ENCODE measurements at regions not wholly inside any gene's neighbourhood (a gene's known extent, or its start where the extent isn't known, plus 50 kb on each side); places are given as distances from the start of the nearest gene placed in this dataset.

- H3K4me1 Mint-ChIP-seq (ENCODE audit: low read depth), result no peaks in the 10 kb centered on the region
- H3K36me3 Mint-ChIP-seq (ENCODE audit: low read depth), result no peaks in the 10 kb centered on the region
- H3K27me3 Mint-ChIP-seq (ENCODE audit: low read depth), result no peaks in the 10 kb centered on the region
- no peak overlapping the region for H3K27ac Mint-ChIP-seq
- no peaks in the 10 kb centered on the region for H3K9me3 Mint-ChIP-seq
- H3K4me3 Mint-ChIP-seq, result no peak overlapping the region
Measured at GRCh38 chr1:195373856-195374255, 1234.4 kb downstream of the KCNT2 start.

GRCh38 chr1:195345149-195345548 is 1263.1 kb downstream of the KCNT2 start:
- Mint-ChIP-seq H3K27me3 (ENCODE audit: low read depth) (no peaks in the 10 kb centered on the region), H3K9me3 (no peaks in the 10 kb centered on the region), H3K36me3 (ENCODE audit: low read depth) (no peaks in the 10 kb centered on the region), H3K27ac (no peak overlapping the region), H3K4me1 (ENCODE audit: low read depth) (no peaks in the 10 kb centered on the region), H3K4me3 (no peak overlapping the region)

- Mint-ChIP-seq H3K4me1 (ENCODE audit: low read depth) (no peaks in the 10 kb centered on the region), H3K36me3 (ENCODE audit: low read depth) (no peaks in the 10 kb centered on the region), H3K9me3 (no peaks in the 10 kb centered on the region), H3K4me3 (no peak overlapping the region), H3K27me3 (ENCODE audit: low read depth) (no peaks in the 10 kb centered on the region), H3K27ac (no peak overlapping the region)
Measured at GRCh38 chr1:195337646-195338045, 1270.6 kb downstream of the KCNT2 start.

GRCh38 chr1:195336812-195337211 is 1271.4 kb downstream of the KCNT2 start:
- H3K36me3 Mint-ChIP-seq (ENCODE audit: low read depth), result no peaks in the 10 kb centered on the region
- no peaks in the 10 kb centered on the region for H3K27me3 Mint-ChIP-seq (ENCODE audit: low read depth)
- no peak overlapping the region for H3K27ac Mint-ChIP-seq
- H3K4me1 Mint-ChIP-seq (ENCODE audit: low read depth), result no peaks in the 10 kb centered on the region
- no peak overlapping the region for H3K4me3 Mint-ChIP-seq
- no peaks in the 10 kb centered on the region for H3K9me3 Mint-ChIP-seq

- Mint-ChIP-seq H3K27me3 (ENCODE audit: low read depth) (no peaks in the 10 kb centered on the region), H3K27ac (no peak overlapping the region), H3K4me3 (no peak overlapping the region), H3K36me3 (ENCODE audit: low read depth) (no peaks in the 10 kb centered on the region), H3K9me3 (no peaks in the 10 kb centered on the region), H3K4me1 (ENCODE audit: low read depth) (no peaks in the 10 kb centered on the region)
Measured at GRCh38 chr1:195335541-195335940, 1272.7 kb downstream of the KCNT2 start.

- no peaks in the 10 kb centered on the region for H3K36me3 Mint-ChIP-seq (ENCODE audit: low read depth)
- no peaks in the 10 kb centered on the region for H3K27me3 Mint-ChIP-seq (ENCODE audit: low read depth)
- no peak overlapping the region for H3K4me3 Mint-ChIP-seq
- no peaks in the 10 kb centered on the region for H3K9me3 Mint-ChIP-seq
- no peak overlapping the region for H3K27ac Mint-ChIP-seq
- H3K4me1 Mint-ChIP-seq (ENCODE audit: low read depth), result no peaks in the 10 kb centered on the region
Measured at GRCh38 chr1:195332102-195332501, 1276.1 kb downstream of the KCNT2 start.

GRCh38 chr1:195328681-195329080 is 1279.6 kb downstream of the KCNT2 start:
- no peak overlapping the region for H3K27ac Mint-ChIP-seq
- H3K27me3 Mint-ChIP-seq (ENCODE audit: low read depth), result no peaks in the 10 kb centered on the region
- no peaks in the 10 kb centered on the region for H3K9me3 Mint-ChIP-seq
- H3K4me3 Mint-ChIP-seq, result no peak overlapping the region
- no peaks in the 10 kb centered on the region for H3K36me3 Mint-ChIP-seq (ENCODE audit: low read depth)
- H3K4me1 Mint-ChIP-seq (ENCODE audit: low read depth), result no peaks in the 10 kb centered on the region

- H3K27me3 Mint-ChIP-seq (ENCODE audit: low read depth), result no peaks in the 10 kb centered on the region
- H3K4me1 Mint-ChIP-seq (ENCODE audit: low read depth), result no peaks in the 10 kb centered on the region
- no peak overlapping the region for H3K4me3 Mint-ChIP-seq
- H3K9me3 Mint-ChIP-seq, result no peaks in the 10 kb centered on the region
- no peak overlapping the region for H3K27ac Mint-ChIP-seq
- H3K36me3 Mint-ChIP-seq (ENCODE audit: low read depth), result no peaks in the 10 kb centered on the region
Measured at GRCh38 chr1:195328102-195328501, 1280.1 kb downstream of the KCNT2 start.

GRCh38 chr1:195327361-195327760 is 1280.9 kb downstream of the KCNT2 start:
- Mint-ChIP-seq H3K9me3 (no peaks in the 10 kb centered on the region), H3K27me3 (ENCODE audit: low read depth) (no peaks in the 10 kb centered on the region), H3K36me3 (ENCODE audit: low read depth) (no peaks in the 10 kb centered on the region)

GRCh38 chr1:195326325-195326724 is 1281.9 kb downstream of the KCNT2 start:
- H3K9me3 Mint-ChIP-seq, result no peaks in the 10 kb centered on the region
- no peaks in the 10 kb centered on the region for H3K27me3 Mint-ChIP-seq (ENCODE audit: low read depth)
- no peaks in the 10 kb centered on the region for H3K4me1 Mint-ChIP-seq (ENCODE audit: low read depth)
- no peak overlapping the region for H3K4me3 Mint-ChIP-seq
- no peak overlapping the region for H3K27ac Mint-ChIP-seq
- no peaks in the 10 kb centered on the region for H3K36me3 Mint-ChIP-seq (ENCODE audit: low read depth)

More at GRCh38 chr1:195327361-195327760, 1280.9 kb downstream of the KCNT2 start:
- Mint-ChIP-seq H3K4me1 (ENCODE audit: low read depth) (no peaks in the 10 kb centered on the region), H3K27ac (no peak overlapping the region), H3K4me3 (no peak overlapping the region)

- Mint-ChIP-seq H3K36me3 (ENCODE audit: low read depth) (no peaks in the 10 kb centered on the region), H3K27me3 (ENCODE audit: low read depth) (no peaks in the 10 kb centered on the region), H3K4me1 (ENCODE audit: low read depth) (no peaks in the 10 kb centered on the region), H3K27ac (no peak overlapping the region), H3K4me3 (no peak overlapping the region), H3K9me3 (no peaks in the 10 kb centered on the region)
Measured at GRCh38 chr1:195325181-195325580, 1283.1 kb downstream of the KCNT2 start.

GRCh38 chr1:195306281-195306680 is 1302.0 kb downstream of the KCNT2 start:
- H3K36me3 Mint-ChIP-seq (ENCODE audit: low read depth), result no peaks in the 10 kb centered on the region
- no peaks in the 10 kb centered on the region for H3K27me3 Mint-ChIP-seq (ENCODE audit: low read depth)
- H3K27ac Mint-ChIP-seq, result no peak overlapping the region
- no peaks in the 10 kb centered on the region for H3K4me1 Mint-ChIP-seq (ENCODE audit: low read depth)
- no peaks in the 10 kb centered on the region for H3K9me3 Mint-ChIP-seq
- no peak overlapping the region for H3K4me3 Mint-ChIP-seq

GRCh38 chr1:195294911-195295310 is 1313.3 kb downstream of the KCNT2 start:
- H3K36me3 Mint-ChIP-seq (ENCODE audit: low read depth), result no peaks in the 10 kb centered on the region
- H3K9me3 Mint-ChIP-seq, result no peaks in the 10 kb centered on the region
- H3K27me3 Mint-ChIP-seq (ENCODE audit: low read depth), result no peaks in the 10 kb centered on the region
- no peaks in the 10 kb centered on the region for H3K4me1 Mint-ChIP-seq (ENCODE audit: low read depth)
- no peak overlapping the region for H3K27ac Mint-ChIP-seq
- H3K4me3 Mint-ChIP-seq, result no peak overlapping the region

- Mint-ChIP-seq H3K36me3 (ENCODE audit: low read depth) (no peaks in the 10 kb centered on the region), H3K27me3 (ENCODE audit: low read depth) (no peaks in the 10 kb centered on the region), H3K9me3 (no peaks in the 10 kb centered on the region), H3K27ac (no peak overlapping the region), H3K4me1 (ENCODE audit: low read depth) (no peaks in the 10 kb centered on the region), H3K4me3 (no peak overlapping the region)
Measured at GRCh38 chr1:195278644-195279043, 1329.6 kb downstream of the KCNT2 start.

GRCh38 chr1:195275710-195276109 is 1332.5 kb downstream of the KCNT2 start:
- no peaks in the 10 kb centered on the region for H3K27me3 Mint-ChIP-seq (ENCODE audit: low read depth)
- H3K27ac Mint-ChIP-seq, result no peak overlapping the region
- H3K36me3 Mint-ChIP-seq (ENCODE audit: low read depth), result no peaks in the 10 kb centered on the region
- H3K9me3 Mint-ChIP-seq, result no peaks in the 10 kb centered on the region
- no peaks in the 10 kb centered on the region for H3K4me1 Mint-ChIP-seq (ENCODE audit: low read depth)
- no peak overlapping the region for H3K4me3 Mint-ChIP-seq

- H3K9me3 Mint-ChIP-seq, result no peaks in the 10 kb centered on the region
- H3K27me3 Mint-ChIP-seq (ENCODE audit: low read depth), result no peaks in the 10 kb centered on the region
- H3K4me3 Mint-ChIP-seq, result no peak overlapping the region
- no peak overlapping the region for H3K27ac Mint-ChIP-seq
- H3K36me3 Mint-ChIP-seq (ENCODE audit: low read depth), result no peaks in the 10 kb centered on the region
- no peaks in the 10 kb centered on the region for H3K4me1 Mint-ChIP-seq (ENCODE audit: low read depth)
Measured at GRCh38 chr1:195251900-195252299, 1356.3 kb downstream of the KCNT2 start.
